ENCODE measurements at regions not wholly inside any gene's neighbourhood (a gene's known extent, or its start where the extent isn't known, plus 50 kb on each side); places are given as distances from the start of the nearest gene placed in this dataset.

- Histone ChIP-seq H3K27me3 (no peaks in the 10 kb centered on the region), H3K9me3 (no peaks in the 10 kb centered on the region), H3K27ac (no peak overlapping the region), H3K4me1 (no peaks in the 10 kb centered on the region), H3K4me3 (no peak overlapping the region), H3K36me3 (ENCODE audit: low read depth, missing control alignments) (no peaks in the 10 kb centered on the region)
- no peak for DNase-seq
- intact Hi-C loops (cut with DNase I; ENCODE audit: low total_unique reads), result no loop called here
- TF ChIP-seq POLR2A (IDR thresholded peaks at IDR 0.05), result no peak
- TF ChIP-seq, protein P1, sequence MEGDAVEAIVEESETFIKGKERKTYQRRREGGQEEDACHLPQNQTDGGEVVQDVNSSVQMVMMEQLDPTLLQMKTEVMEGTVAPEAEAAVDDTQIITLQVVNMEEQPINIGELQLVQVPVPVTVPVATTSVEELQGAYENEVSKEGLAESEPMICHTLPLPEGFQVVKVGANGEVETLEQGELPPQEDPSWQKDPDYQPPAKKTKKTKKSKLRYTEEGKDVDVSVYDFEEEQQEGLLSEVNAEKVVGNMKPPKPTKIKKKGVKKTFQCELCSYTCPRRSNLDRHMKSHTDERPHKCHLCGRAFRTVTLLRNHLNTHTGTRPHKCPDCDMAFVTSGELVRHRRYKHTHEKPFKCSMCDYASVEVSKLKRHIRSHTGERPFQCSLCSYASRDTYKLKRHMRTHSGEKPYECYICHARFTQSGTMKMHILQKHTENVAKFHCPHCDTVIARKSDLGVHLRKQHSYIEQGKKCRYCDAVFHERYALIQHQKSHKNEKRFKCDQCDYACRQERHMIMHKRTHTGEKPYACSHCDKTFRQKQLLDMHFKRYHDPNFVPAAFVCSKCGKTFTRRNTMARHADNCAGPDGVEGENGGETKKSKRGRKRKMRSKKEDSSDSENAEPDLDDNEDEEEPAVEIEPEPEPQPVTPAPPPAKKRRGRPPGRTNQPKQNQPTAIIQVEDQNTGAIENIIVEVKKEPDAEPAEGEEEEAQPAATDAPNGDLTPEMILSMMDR (IDR thresholded peaks at IDR 0.05), result no peak
- WGBS, 2 donors, result 76 to 79% methylated on average over 3 of the region's 3 CpGs
Observed at GRCh38 chr14:89648510-89648909, 231.5 kb upstream of the FOXN3 start.

GRCh38 chr14:89646971-89647370 is 229.9 kb upstream of the FOXN3 start:
- TF ChIP-seq, protein P1 (IDR thresholded peaks at IDR 0.05), result no peak
- TF ChIP-seq POLR2A (IDR thresholded peaks at IDR 0.05), result no peak
- 83 to 98% methylated on average over 1 of the region's 1 CpG for WGBS, 2 donors
- no peaks in the 10 kb centered on the region for H3K4me1 ChIP-seq
- no peaks in the 10 kb centered on the region for H3K36me3 ChIP-seq (ENCODE audit: low read depth, missing control alignments)
- no peak overlapping the region for H3K27ac ChIP-seq
- DNase-seq, result no peak
- intact Hi-C loops (cut with DNase I; ENCODE audit: low total_unique reads), result no loop called here
- no peak overlapping the region for H3K4me3 ChIP-seq
- no peaks in the 10 kb centered on the region for H3K9me3 ChIP-seq
- no peaks in the 10 kb centered on the region for H3K27me3 ChIP-seq

DNA sequence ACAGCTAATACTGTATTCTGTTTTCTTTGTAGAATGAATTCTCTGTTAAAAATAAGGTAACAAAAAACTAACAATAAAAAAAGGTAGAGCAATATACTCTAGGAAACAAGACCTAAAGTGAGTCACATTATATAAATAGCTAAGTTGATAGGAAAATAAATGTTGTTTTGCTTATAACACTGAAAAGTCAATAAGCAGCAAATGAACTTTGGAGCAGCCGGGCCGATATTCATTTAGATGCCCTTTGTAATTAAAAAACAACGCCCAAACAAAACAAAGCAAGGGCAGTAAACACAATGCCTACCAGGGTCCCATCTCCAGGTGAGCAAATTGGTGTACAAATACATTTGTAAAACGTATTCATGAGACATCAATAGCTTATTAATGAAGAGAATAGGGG is 227.6 kb upstream of the FOXN3 start:
- TF ChIP-seq, protein P1 (IDR thresholded peaks at IDR 0.05), result no peak
- TF ChIP-seq POLR2A (IDR thresholded peaks at IDR 0.05), result no peak
- Histone ChIP-seq H3K36me3 (ENCODE audit: low read depth, missing control alignments) (no peaks in the 10 kb centered on the region), H3K4me1 (no peaks in the 10 kb centered on the region), H3K27me3 (no peaks in the 10 kb centered on the region), H3K27ac (no peak overlapping the region), H3K9me3 (no peaks in the 10 kb centered on the region), H3K4me3 (no peak overlapping the region)
- intact Hi-C loops (cut with DNase I; ENCODE audit: low total_unique reads), result no loop called here
- WGBS, 2 donors, result 82 to 87% methylated on average over 4 of the region's 4 CpGs
- no peak for DNase-seq

GRCh38 chr14:89641495-89642175 is 224.6 kb upstream of the FOXN3 start:
- intact Hi-C loops (cut with DNase I; ENCODE audit: low total_unique reads), result no loop called here
- TF ChIP-seq POLR2A (IDR thresholded peaks at IDR 0.05), result no peak
- TF ChIP-seq, protein P1 (IDR thresholded peaks at IDR 0.05), result no peak
- DNase-seq, result no peak
- no peaks in the 10 kb centered on the region for H3K36me3 ChIP-seq (ENCODE audit: low read depth, missing control alignments)
- H3K4me3 ChIP-seq, result no peak overlapping the region
- no peaks in the 10 kb centered on the region for H3K9me3 ChIP-seq
- H3K27me3 ChIP-seq, result no peaks in the 10 kb centered on the region
- no peaks in the 10 kb centered on the region for H3K4me1 ChIP-seq
- H3K27ac ChIP-seq, result no peak overlapping the region
- WGBS, 2 donors, result 84 to 85% methylated on average over 8 of the region's 8 CpGs

DNA sequence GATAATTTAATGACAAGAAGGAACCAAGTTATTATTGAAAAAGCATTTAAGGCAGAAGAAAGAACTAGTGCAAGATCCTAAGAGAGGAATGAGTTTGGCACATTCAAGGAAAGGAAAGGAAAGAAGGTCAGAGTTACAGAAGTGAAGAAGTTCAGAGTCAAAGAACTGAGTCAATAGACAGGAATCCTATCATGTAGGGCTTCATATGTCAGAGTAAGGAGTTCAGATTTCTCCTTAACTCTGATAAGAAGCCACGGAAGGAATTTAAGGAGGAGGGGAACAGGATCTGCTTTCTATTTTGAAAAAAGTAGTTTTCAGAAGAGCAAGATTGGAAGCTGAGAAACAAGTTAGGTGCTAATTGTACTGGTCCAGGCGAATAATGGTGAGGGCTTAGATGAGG is 223.1 kb upstream of the FOXN3 start:
- H3K36me3 ChIP-seq (ENCODE audit: low read depth, missing control alignments), result no peaks in the 10 kb centered on the region
- no peak for DNase-seq
- H3K4me1 ChIP-seq, result no peaks in the 10 kb centered on the region
- H3K4me3 ChIP-seq, result no peak overlapping the region
- WGBS, 2 donors, result 65 to 74% methylated on average over 2 of the region's 2 CpGs
- H3K27ac ChIP-seq, result no peak overlapping the region
- H3K9me3 ChIP-seq, result no peaks in the 10 kb centered on the region
- no peaks in the 10 kb centered on the region for H3K27me3 ChIP-seq
- intact Hi-C loops (cut with DNase I; ENCODE audit: low total_unique reads), result no loop called here
- TF ChIP-seq, protein P1 (IDR thresholded peaks at IDR 0.05), result no peak
- TF ChIP-seq POLR2A (IDR thresholded peaks at IDR 0.05), result no peak
